ENCODE measurements at regions not wholly inside any gene's neighbourhood (a gene's known extent, or its start where the extent isn't known, plus 50 kb on each side); places are given as distances from the start of the nearest gene placed in this dataset.

DNA sequence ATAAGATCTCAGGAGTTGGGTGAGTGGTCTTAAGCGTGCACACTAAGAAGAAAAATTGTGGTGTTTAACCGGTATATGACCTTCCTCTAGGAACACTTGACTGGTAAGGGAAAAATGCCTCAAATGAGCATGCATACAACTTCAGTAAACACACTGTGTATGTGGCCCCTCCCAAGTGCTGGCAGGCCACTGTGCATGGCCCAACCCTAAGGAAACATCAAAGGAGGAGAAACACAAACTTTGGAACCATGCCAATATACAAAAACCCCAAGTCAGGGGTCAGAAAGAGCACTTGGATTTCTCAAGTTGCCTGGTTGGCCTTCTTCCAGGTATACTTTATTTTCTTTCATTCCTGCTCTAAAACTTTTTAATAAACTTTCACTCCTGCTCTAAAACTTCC, 308.9 kb upstream of the LRRTM4 start:
- H3K9me3 ChIP-seq (ENCODE audit: low read length): peaks cover 60% of the 10 kb centered on the region
- no peaks in the 10 kb centered on the region for H3K9me2 ChIP-seq (replicated peaks; ENCODE audit: insufficient read depth, low read length)
- H3K4me3 ChIP-seq (ENCODE audit: low read length): no peak overlapping the region
- no peak overlapping the region for H3K4me2 ChIP-seq (ENCODE audit: low read depth, low read length, poor library complexity, severe bottlenecking)
- no peak for DNase-seq
- H2AFZ ChIP-seq (ENCODE audit: low read length): no peak overlapping the region
- no peaks in the 10 kb centered on the region for H4K20me1 ChIP-seq (ENCODE audit: insufficient read depth, low read depth, low read length)
- H3K27me3 ChIP-seq (ENCODE audit: low read length): no peaks in the 10 kb centered on the region
- H3K4me1 ChIP-seq (ENCODE audit: low read length): no peaks in the 10 kb centered on the region
- no peak overlapping the region for H3K9ac ChIP-seq (ENCODE audit: low read length)
- no peaks in the 10 kb centered on the region for H3K36me3 ChIP-seq (ENCODE audit: insufficient read depth, low read length)
- no peaks in the 10 kb centered on the region for H3K79me2 ChIP-seq (ENCODE audit: low read length)
- H3K27ac ChIP-seq (ENCODE audit: low read length): no peak overlapping the region

DNA sequence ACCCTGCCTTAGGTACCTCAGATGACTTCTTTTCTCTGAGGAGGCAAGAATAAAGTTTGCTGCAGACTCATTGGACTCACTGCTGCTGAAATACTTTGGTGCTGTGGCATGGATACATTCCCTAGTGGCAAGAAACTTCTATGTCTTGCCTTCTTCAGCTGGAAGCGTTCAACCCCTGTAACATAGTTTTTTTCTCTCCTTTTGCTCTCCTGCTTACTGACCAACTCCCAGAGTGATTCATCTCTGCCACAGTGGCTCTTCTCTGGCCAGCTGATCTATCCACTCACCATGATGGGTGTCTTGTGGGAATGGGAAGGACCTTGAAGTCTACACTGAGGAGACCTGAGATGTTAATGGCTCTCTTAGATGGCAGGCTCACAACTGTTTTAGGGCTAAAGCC, 309.3 kb upstream of the LRRTM4 start:
- no peak overlapping the region for H3K27ac ChIP-seq (ENCODE audit: low read length)
- no peaks in the 10 kb centered on the region for H4K20me1 ChIP-seq (ENCODE audit: insufficient read depth, low read depth, low read length)
- H2AFZ ChIP-seq (ENCODE audit: low read length): no peak overlapping the region
- H3K9ac ChIP-seq (ENCODE audit: low read length): no peak overlapping the region
- no peaks in the 10 kb centered on the region for H3K36me3 ChIP-seq (ENCODE audit: insufficient read depth, low read length)
- H3K4me1 ChIP-seq (ENCODE audit: low read length): no peaks in the 10 kb centered on the region
- no peaks in the 10 kb centered on the region for H3K27me3 ChIP-seq (ENCODE audit: low read length)
- DNase-seq: no peak
- H3K9me3 ChIP-seq (ENCODE audit: low read length): peaks cover 58% of the 10 kb centered on the region
- H3K79me2 ChIP-seq (ENCODE audit: low read length): no peaks in the 10 kb centered on the region
- H3K4me2 ChIP-seq (ENCODE audit: low read depth, low read length, poor library complexity, severe bottlenecking): no peak overlapping the region
- no peaks in the 10 kb centered on the region for H3K9me2 ChIP-seq (replicated peaks; ENCODE audit: insufficient read depth, low read length)
- H3K4me3 ChIP-seq (ENCODE audit: low read length): no peak overlapping the region

DNA sequence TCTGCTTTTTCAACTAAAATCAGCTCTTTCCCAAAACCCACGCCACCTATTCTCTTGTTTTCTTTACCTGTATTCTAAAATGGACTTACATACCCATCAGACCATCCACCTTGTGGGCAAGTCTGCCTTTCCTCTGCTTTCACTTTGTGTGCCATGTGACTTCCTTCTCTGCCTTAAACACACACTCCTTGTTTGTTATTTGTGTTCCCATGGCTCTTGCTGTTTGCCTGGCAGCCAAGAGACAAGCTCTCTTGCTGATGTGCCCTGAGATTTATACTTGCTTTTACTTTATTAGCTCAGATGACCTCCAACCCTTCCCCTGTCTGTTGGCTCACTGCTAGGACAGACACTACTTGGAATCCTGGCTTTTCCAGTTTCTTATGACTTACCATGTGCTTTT, 309.7 kb upstream of the LRRTM4 start:
- no peaks in the 10 kb centered on the region for H3K27me3 ChIP-seq (ENCODE audit: low read length)
- H3K36me3 ChIP-seq (ENCODE audit: insufficient read depth, low read length): no peaks in the 10 kb centered on the region
- DNase-seq: no peak
- H3K79me2 ChIP-seq (ENCODE audit: low read length): no peaks in the 10 kb centered on the region
- no peak overlapping the region for H2AFZ ChIP-seq (ENCODE audit: low read length)
- H3K9me3 ChIP-seq (ENCODE audit: low read length): peaks cover 56% of the 10 kb centered on the region
- H3K9ac ChIP-seq (ENCODE audit: low read length): no peak overlapping the region
- no peak overlapping the region for H3K27ac ChIP-seq (ENCODE audit: low read length)
- no peaks in the 10 kb centered on the region for H4K20me1 ChIP-seq (ENCODE audit: insufficient read depth, low read depth, low read length)
- H3K9me2 ChIP-seq (replicated peaks; ENCODE audit: insufficient read depth, low read length): no peaks in the 10 kb centered on the region
- H3K4me2 ChIP-seq (ENCODE audit: low read depth, low read length, poor library complexity, severe bottlenecking): no peak overlapping the region
- H3K4me3 ChIP-seq (ENCODE audit: low read length): no peak overlapping the region
- H3K4me1 ChIP-seq (ENCODE audit: low read length): no peaks in the 10 kb centered on the region

DNA sequence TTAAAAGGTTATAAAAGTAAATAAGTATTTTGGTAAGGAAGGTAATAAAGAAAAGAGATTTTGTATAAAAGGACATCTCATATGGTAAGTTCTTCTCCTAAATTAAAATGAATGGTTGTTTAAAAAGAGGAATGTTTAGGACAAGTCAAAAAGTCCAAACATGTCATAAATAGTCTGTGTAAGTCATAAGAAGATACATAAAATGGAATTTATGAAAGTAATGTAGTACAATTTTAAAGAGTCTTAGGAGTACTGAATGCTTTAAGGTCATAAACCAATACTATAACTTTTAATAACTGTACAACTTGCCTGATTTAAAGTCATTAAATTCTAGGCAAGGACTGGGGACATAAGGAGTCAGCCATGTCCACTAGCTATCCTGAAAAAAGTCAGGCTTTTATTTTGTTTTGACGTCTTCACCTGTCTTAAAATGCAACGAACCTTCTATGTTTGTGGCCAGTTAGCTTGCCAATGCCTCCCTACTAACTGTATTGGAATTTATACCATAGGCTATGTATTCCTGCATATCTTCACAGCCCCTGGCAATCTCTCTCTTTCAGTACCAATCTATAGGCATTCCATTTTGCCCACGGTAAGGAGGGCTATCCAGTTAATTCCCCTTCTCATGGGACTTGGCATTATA, 312.3 kb upstream of the LRRTM4 start:
- Histone ChIP-seq H3K4me3 (ENCODE audit: low read length) (no peak overlapping the region), H3K9ac (ENCODE audit: low read length) (no peak overlapping the region), H3K27ac (ENCODE audit: low read length) (no peak overlapping the region), H4K20me1 (ENCODE audit: insufficient read depth, low read depth, low read length) (no peaks in the 10 kb centered on the region), H3K9me2 (replicated peaks; ENCODE audit: insufficient read depth, low read length) (no peaks in the 10 kb centered on the region), H3K4me2 (ENCODE audit: low read depth, low read length, poor library complexity, severe bottlenecking) (no peak overlapping the region), H3K9me3 (ENCODE audit: low read length) (peaks cover 67% of the 10 kb centered on the region), H2AFZ (ENCODE audit: low read length) (no peak overlapping the region), H3K4me1 (ENCODE audit: low read length) (no peaks in the 10 kb centered on the region), H3K79me2 (ENCODE audit: low read length) (no peaks in the 10 kb centered on the region), H3K36me3 (ENCODE audit: insufficient read depth, low read length) (no peaks in the 10 kb centered on the region), H3K27me3 (ENCODE audit: low read length) (no peaks in the 10 kb centered on the region)
- no peak for DNase-seq

DNA sequence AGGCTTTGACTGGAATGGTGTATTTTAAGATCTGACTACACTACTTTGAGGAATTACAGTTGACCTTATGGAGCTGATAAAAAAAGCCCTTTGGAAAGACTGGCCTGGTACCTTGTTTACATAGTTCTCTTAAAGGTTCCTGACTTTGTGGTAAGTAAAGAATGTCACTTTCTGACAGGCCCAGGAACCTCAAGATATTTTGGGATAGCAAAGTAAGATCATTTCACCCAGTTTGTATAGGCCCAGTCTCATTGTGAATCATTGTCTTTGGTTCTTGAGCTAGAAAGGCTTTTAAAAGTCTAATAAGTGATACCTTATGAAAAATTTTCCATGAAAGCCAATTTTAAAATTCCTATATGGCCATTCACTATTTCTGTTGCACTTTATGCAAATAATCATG, 316.3 kb upstream of the LRRTM4 start:
- H3K9me2 ChIP-seq (replicated peaks; ENCODE audit: insufficient read depth, low read length): no peaks in the 10 kb centered on the region
- H3K4me1 ChIP-seq (ENCODE audit: low read length): no peaks in the 10 kb centered on the region
- H3K36me3 ChIP-seq (ENCODE audit: insufficient read depth, low read length): no peaks in the 10 kb centered on the region
- no peaks in the 10 kb centered on the region for H3K27me3 ChIP-seq (ENCODE audit: low read length)
- no peak overlapping the region for H3K4me2 ChIP-seq (ENCODE audit: low read depth, low read length, poor library complexity, severe bottlenecking)
- no peak for DNase-seq
- no peak overlapping the region for H3K4me3 ChIP-seq (ENCODE audit: low read length)
- H3K27ac ChIP-seq (ENCODE audit: low read length): no peak overlapping the region
- H3K9me3 ChIP-seq (ENCODE audit: low read length): peaks cover 59% of the 10 kb centered on the region
- no peaks in the 10 kb centered on the region for H3K79me2 ChIP-seq (ENCODE audit: low read length)
- no peak overlapping the region for H2AFZ ChIP-seq (ENCODE audit: low read length)
- H4K20me1 ChIP-seq (ENCODE audit: insufficient read depth, low read depth, low read length): no peaks in the 10 kb centered on the region
- H3K9ac ChIP-seq (ENCODE audit: low read length): no peak overlapping the region

DNA sequence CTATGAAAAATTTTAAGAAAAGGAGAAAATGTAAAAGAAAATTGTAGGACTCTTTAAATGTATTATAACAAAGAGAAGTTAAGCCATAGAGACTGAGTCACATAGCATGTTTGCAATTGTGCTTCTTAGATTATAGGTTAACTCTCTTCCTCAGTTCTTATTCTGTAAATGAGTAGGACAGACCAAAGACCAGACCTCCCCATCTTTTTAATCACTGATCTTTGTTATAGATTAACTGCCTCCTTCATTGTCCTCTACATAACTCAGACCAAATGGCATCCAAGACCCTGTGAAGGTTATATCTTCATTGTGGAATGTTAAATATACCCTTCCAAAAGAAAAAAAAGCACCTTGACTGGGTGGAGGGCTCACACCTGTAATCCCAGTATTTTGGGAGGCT, 316.9 kb upstream of the LRRTM4 start:
- Histone ChIP-seq H4K20me1 (ENCODE audit: insufficient read depth, low read depth, low read length) (no peaks in the 10 kb centered on the region), H3K9me3 (ENCODE audit: low read length) (peaks cover 52% of the 10 kb centered on the region), H3K4me3 (ENCODE audit: low read length) (no peak overlapping the region), H3K27ac (ENCODE audit: low read length) (no peak overlapping the region), H3K27me3 (ENCODE audit: low read length) (no peaks in the 10 kb centered on the region), H3K9ac (ENCODE audit: low read length) (no peak overlapping the region), H2AFZ (ENCODE audit: low read length) (no peak overlapping the region), H3K9me2 (replicated peaks; ENCODE audit: insufficient read depth, low read length) (no peaks in the 10 kb centered on the region), H3K4me2 (ENCODE audit: low read depth, low read length, poor library complexity, severe bottlenecking) (no peak overlapping the region), H3K79me2 (ENCODE audit: low read length) (no peaks in the 10 kb centered on the region), H3K36me3 (ENCODE audit: insufficient read depth, low read length) (no peaks in the 10 kb centered on the region), H3K4me1 (ENCODE audit: low read length) (no peaks in the 10 kb centered on the region)
- no peak for DNase-seq

DNA sequence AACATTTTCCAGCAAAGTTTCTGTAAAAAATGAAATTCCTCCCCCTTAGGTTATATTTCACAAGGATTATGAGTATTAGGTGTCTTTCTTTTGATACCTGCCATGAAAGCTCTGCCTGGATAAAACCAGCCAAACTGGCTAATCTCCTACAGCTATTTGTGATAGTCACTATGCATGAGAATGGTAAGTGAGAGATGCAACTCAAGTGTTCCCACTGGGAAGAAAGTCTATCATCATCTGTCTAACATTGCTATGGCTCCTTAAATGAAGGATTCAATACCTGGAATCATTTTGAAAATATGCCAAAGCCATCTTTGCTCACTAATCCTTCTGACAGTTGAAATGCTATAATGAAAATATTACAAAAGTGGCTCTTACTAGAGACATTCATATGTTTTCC, 339.9 kb upstream of the LRRTM4 start:
- Histone ChIP-seq H4K20me1 (ENCODE audit: insufficient read depth, low read depth, low read length) (no peaks in the 10 kb centered on the region), H3K4me2 (ENCODE audit: low read depth, low read length, poor library complexity, severe bottlenecking) (no peak overlapping the region), H3K27ac (ENCODE audit: low read length) (no peak overlapping the region), H3K27me3 (ENCODE audit: low read length) (no peaks in the 10 kb centered on the region), H3K79me2 (ENCODE audit: low read length) (no peaks in the 10 kb centered on the region), H3K9me3 (ENCODE audit: low read length) (peaks cover 32% of the 10 kb centered on the region), H3K4me3 (ENCODE audit: low read length) (no peak overlapping the region), H3K36me3 (ENCODE audit: insufficient read depth, low read length) (no peaks in the 10 kb centered on the region), H3K9me2 (replicated peaks; ENCODE audit: insufficient read depth, low read length) (no peaks in the 10 kb centered on the region), H3K9ac (ENCODE audit: low read length) (no peak overlapping the region), H2AFZ (ENCODE audit: low read length) (no peak overlapping the region), H3K4me1 (ENCODE audit: low read length) (no peaks in the 10 kb centered on the region)
- no peak for DNase-seq

DNA sequence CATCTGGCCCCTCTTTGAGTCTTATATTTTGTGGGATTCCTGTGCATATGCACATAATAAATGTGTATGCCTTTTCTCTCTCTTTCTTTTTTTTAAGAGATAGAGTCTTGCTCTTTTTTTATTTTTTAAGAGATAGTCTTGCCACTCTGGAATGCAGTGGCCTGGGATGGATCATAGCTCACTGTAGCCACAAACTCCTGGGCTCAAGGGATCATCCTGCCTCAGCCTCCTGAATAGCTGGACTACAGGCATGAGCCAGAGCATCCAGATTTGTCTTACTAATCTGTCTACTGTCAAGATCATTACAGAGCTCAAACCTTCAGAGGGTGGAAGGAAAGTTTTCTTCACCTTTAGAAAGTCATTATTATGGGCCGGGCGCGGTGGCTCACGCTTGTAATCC, 342.2 kb upstream of the LRRTM4 start:
- no peak overlapping the region for H3K4me2 ChIP-seq (ENCODE audit: low read depth, low read length, poor library complexity, severe bottlenecking)
- H3K9me3 ChIP-seq (ENCODE audit: low read length): peaks cover 25% of the 10 kb centered on the region
- no peaks in the 10 kb centered on the region for H3K27me3 ChIP-seq (ENCODE audit: low read length)
- H3K9me2 ChIP-seq (replicated peaks; ENCODE audit: insufficient read depth, low read length): no peaks in the 10 kb centered on the region
- no peaks in the 10 kb centered on the region for H3K36me3 ChIP-seq (ENCODE audit: insufficient read depth, low read length)
- no peak overlapping the region for H2AFZ ChIP-seq (ENCODE audit: low read length)
- H3K4me3 ChIP-seq (ENCODE audit: low read length): no peak overlapping the region
- H3K79me2 ChIP-seq (ENCODE audit: low read length): no peaks in the 10 kb centered on the region
- DNase-seq: no peak
- no peaks in the 10 kb centered on the region for H3K4me1 ChIP-seq (ENCODE audit: low read length)
- H3K27ac ChIP-seq (ENCODE audit: low read length): no peak overlapping the region
- no peaks in the 10 kb centered on the region for H4K20me1 ChIP-seq (ENCODE audit: insufficient read depth, low read depth, low read length)
- no peak overlapping the region for H3K9ac ChIP-seq (ENCODE audit: low read length)

DNA sequence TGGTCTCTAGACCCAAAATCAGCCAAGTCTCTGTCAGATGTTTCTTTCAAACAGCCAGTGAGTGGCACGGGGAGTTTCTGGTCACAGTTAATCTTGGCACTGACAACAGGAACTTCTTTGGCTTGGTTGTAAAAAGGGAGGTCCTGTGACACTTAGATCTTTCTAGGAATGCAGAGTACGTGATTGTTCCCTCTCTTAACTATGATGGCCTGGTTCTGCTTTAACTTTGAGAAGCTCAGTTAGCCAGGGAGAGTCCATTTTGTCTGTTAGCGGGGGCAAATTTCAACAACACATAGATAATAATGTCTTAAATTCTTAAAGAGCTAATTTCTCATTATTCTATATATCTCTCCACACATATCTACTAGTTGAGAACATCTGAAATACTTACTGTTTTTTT, 344.5 kb upstream of the LRRTM4 start:
- H3K27ac ChIP-seq (ENCODE audit: low read length): no peak overlapping the region
- H3K9ac ChIP-seq (ENCODE audit: low read length): no peak overlapping the region
- H3K27me3 ChIP-seq (ENCODE audit: low read length): no peaks in the 10 kb centered on the region
- no peaks in the 10 kb centered on the region for H3K4me1 ChIP-seq (ENCODE audit: low read length)
- H3K79me2 ChIP-seq (ENCODE audit: low read length): no peaks in the 10 kb centered on the region
- DNase-seq: no peak
- peaks cover 17% of the 10 kb centered on the region for H3K9me3 ChIP-seq (ENCODE audit: low read length)
- H3K4me3 ChIP-seq (ENCODE audit: low read length): no peak overlapping the region
- no peaks in the 10 kb centered on the region for H3K9me2 ChIP-seq (replicated peaks; ENCODE audit: insufficient read depth, low read length)
- no peak overlapping the region for H3K4me2 ChIP-seq (ENCODE audit: low read depth, low read length, poor library complexity, severe bottlenecking)
- no peak overlapping the region for H2AFZ ChIP-seq (ENCODE audit: low read length)
- H4K20me1 ChIP-seq (ENCODE audit: insufficient read depth, low read depth, low read length): no peaks in the 10 kb centered on the region
- no peaks in the 10 kb centered on the region for H3K36me3 ChIP-seq (ENCODE audit: insufficient read depth, low read length)
